PFSK-1 (cell line): ENCODE measurements at regions not wholly inside any gene's neighbourhood (a gene's known extent, or its start where the extent isn't known, plus 50 kb on each side); places are given as distances from the start of the nearest gene placed in this dataset.

Experiments used
- FOXP2 ChIP-seq: optimal IDR thresholded peaks from 2 replicates; pipeline ENCODE3; 2011; ENCODE audit warnings: borderline replicate concordance, control low read depth, inconsistent platforms; ENCODE audit not compliant: insufficient read depth; ENCODE audit errors: extremely low read length, extremely low read depth
- POLR2AphosphoS5 ChIP-seq: IDR thresholded peaks from 2 replicates; pipeline ENCODE4 v1.6.1; 2012; ENCODE audit warnings: low read depth, mild to moderate bottlenecking, control low read depth, low read length, moderate library complexity
- SIN3A ChIP-seq: IDR thresholded peaks from 2 replicates; pipeline ENCODE4 v1.6.1; 2012; ENCODE audit warnings: mild to moderate bottlenecking, low read length, moderate library complexity, borderline replicate concordance; ENCODE audit not compliant: insufficient read depth
- TAF1 ChIP-seq: IDR thresholded peaks from 2 replicates; pipeline ENCODE4 v1.6.1; 2012; ENCODE audit warnings: low read length, control low read depth, borderline replicate concordance; ENCODE audit not compliant: insufficient read depth
- TF ChIP-seq, protein P1 (sequence below), 2 experiments: IDR thresholded peaks; 2 replicates each; pipeline versions ENCODE4 v1.6.1 to v1.8.0; 2011 to 2012; ENCODE audit warnings: low read depth in 2 of 2, low read length in 2 of 2, control low read depth in 1 of 2, inconsistent platforms in 1 of 2, mild to moderate bottlenecking in 1 of 2, moderate library complexity in 1 of 2; ENCODE audit not compliant: insufficient read depth in 1 of 2

DNA sequence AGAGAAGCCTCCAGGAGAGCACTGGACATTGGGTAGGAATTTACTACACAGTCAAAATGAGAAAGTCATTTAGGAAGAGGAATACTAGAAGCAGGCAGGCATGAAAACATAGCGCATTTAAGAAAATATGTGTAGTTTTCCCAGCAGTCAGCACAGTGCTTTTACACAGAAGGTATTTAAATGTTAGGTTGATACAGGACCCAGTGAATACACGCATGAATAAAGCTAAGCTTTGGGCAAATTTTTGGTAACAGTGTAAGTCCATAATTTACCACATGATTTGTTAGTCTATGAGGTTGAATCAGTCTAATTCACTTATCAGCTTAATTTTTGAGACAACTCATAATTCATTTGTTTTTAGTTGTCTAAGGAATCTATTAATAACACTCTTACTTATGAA is 421.7 kb upstream of the CDH20 start:
- no peak for TF ChIP-seq POLR2AphosphoS5
- TF ChIP-seq, protein P1, sequence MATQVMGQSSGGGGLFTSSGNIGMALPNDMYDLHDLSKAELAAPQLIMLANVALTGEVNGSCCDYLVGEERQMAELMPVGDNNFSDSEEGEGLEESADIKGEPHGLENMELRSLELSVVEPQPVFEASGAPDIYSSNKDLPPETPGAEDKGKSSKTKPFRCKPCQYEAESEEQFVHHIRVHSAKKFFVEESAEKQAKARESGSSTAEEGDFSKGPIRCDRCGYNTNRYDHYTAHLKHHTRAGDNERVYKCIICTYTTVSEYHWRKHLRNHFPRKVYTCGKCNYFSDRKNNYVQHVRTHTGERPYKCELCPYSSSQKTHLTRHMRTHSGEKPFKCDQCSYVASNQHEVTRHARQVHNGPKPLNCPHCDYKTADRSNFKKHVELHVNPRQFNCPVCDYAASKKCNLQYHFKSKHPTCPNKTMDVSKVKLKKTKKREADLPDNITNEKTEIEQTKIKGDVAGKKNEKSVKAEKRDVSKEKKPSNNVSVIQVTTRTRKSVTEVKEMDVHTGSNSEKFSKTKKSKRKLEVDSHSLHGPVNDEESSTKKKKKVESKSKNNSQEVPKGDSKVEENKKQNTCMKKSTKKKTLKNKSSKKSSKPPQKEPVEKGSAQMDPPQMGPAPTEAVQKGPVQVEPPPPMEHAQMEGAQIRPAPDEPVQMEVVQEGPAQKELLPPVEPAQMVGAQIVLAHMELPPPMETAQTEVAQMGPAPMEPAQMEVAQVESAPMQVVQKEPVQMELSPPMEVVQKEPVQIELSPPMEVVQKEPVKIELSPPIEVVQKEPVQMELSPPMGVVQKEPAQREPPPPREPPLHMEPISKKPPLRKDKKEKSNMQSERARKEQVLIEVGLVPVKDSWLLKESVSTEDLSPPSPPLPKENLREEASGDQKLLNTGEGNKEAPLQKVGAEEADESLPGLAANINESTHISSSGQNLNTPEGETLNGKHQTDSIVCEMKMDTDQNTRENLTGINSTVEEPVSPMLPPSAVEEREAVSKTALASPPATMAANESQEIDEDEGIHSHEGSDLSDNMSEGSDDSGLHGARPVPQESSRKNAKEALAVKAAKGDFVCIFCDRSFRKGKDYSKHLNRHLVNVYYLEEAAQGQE (IDR thresholded peaks at IDR 0.05; ENCODE audit: insufficient read depth in 1 of 2, low read depth in 2 of 2, low read length in 2 of 2), result no peak
- TF ChIP-seq SIN3A, result no peak
- TF ChIP-seq FOXP2, result no peak
- TF ChIP-seq TAF1, result no peak
